HepG2 (cell line): ENCODE measurements at regions not wholly inside any gene's neighbourhood (a gene's known extent, or its start where the extent isn't known, plus 50 kb on each side); places are given as distances from the start of the nearest gene placed in this dataset.

Experiments
- ATAC-seq: fragments of 200-7000 bp; cut with Tn5 transposase; 3 replicates; pipeline ENCODE4 v1.9.1; 2020; ENCODE audit warnings: mild to moderate bottlenecking, moderate library complexity
- BruUV-seq: library from RNA; stranded (reverse); fragments of 400-500 nt; replicated peaks from 2 replicates; lab custom pipeline; 2021; lab: Mats Ljungman, UMichigan
- CTCF ChIA-PET: fragments of 300-600 bp; formaldehyde crosslinking; extraction: SDS; loops from one replicate; lab custom pipeline; 2021; ENCODE audit warnings: low total read pairs, inconsistent platforms, low intra/inter-chr PET ratio; lab: Yijun Ruan, JAX
- POLR2A ChIA-PET: fragments of 350-600 bp; sonication (Branson Sonifier 250); formaldehyde crosslinking; loops from one replicate; lab custom pipeline; 2020; ENCODE audit warnings: antibody characterized with exemption, inconsistent platforms; lab: Yijun Ruan, JAX
- DNase-seq: peaks from one replicate; pipeline ENCODE4 v3.0.0-alpha.2; 2015; ENCODE audit warnings: low spot score
- FAIRE-seq: peaks from 3 replicates; lab custom pipeline; 2011; peaks lifted over from hg19 to GRCh38; lab: Jason Lieb, UNC
- H2AFZ ChIP-seq: one replicate; pipeline ENCODE4 v1.6.1; 2011; ENCODE audit warnings: low read length, inconsistent platforms
- H3K27ac ChIP-seq: fragments of 300-600 bp; 3 replicates; pipeline ENCODE4 v1.8.0; 2011; ENCODE audit warnings: mixed run types, mild to moderate bottlenecking, mixed read lengths, low read length, inconsistent platforms; ENCODE audit not compliant: insufficient read depth; ENCODE audit errors: extremely low read length
- H3K27me3 ChIP-seq, 2 experiments: fragments of 200-600 bp in 1 of 2; 2 replicates in 1 of 2; 3 replicates in 1 of 2; pipeline versions ENCODE4 v1.6.0 to v1.8.0; 2011; ENCODE audit warnings: low read length in 2 of 2, mild to moderate bottlenecking in 2 of 2, moderate library complexity in 2 of 2, inconsistent platforms in 1 of 2; ENCODE audit not compliant: insufficient read depth in 2 of 2, control insufficient read depth in 1 of 2
- H3K36me3 ChIP-seq, 2 experiments: fragments of 200-600 bp in 1 of 2; replicated peaks in 1 of 2; 2 replicates in 1 of 2; 3 replicates in 1 of 2; pipeline versions ENCODE4 v1.5.1 to v1.8.0; 2011; ENCODE audit warnings: low read length in 2 of 2, inconsistent platforms in 1 of 2; ENCODE audit not compliant: insufficient read depth in 2 of 2, control insufficient read depth in 1 of 2
- H3K4me1 ChIP-seq: 2 replicates; pipeline ENCODE4 v1.5.1; 2012; ENCODE audit warnings: low read length, inconsistent platforms; ENCODE audit not compliant: insufficient read depth
- H3K4me2 ChIP-seq: 2 replicates; pipeline ENCODE4 v1.6.0; 2011; ENCODE audit warnings: low read depth, low read length, inconsistent platforms
- H3K4me3 ChIP-seq, 3 experiments: fragments of 200-600 bp in 1 of 3; sonication (generic), shearing (Covaris generic) in 1 of 3; replicated peaks in 1 of 3; 2 replicates each; pipeline ENCODE4 v1.5.1; 2011 to 2016; ENCODE audit warnings: low read length in 3 of 3, inconsistent platforms in 2 of 3, low read depth in 2 of 3, mild to moderate bottlenecking in 2 of 3, control low read depth in 1 of 3, mixed read lengths in 1 of 3; ENCODE audit not compliant: insufficient read depth in 1 of 3
- H3K79me2 ChIP-seq: one replicate; pipeline ENCODE4 v1.6.1; 2011; ENCODE audit warnings: low read length, inconsistent platforms; ENCODE audit not compliant: insufficient read depth
- H3K9ac ChIP-seq: 2 replicates; pipeline ENCODE4 v1.6.0; 2011; ENCODE audit warnings: mild to moderate bottlenecking, low read depth, low read length, inconsistent platforms; ENCODE audit not compliant: insufficient read depth
- H3K9me3 ChIP-seq: 2 replicates; pipeline ENCODE4 v1.5.1; 2012; ENCODE audit warnings: mild to moderate bottlenecking, low read length
- H4K20me1 ChIP-seq: 2 replicates; pipeline ENCODE4 v1.6.0; 2011; ENCODE audit warnings: inconsistent platforms, mild to moderate bottlenecking, low read length, moderate library complexity; ENCODE audit not compliant: insufficient read depth
- ARNT2 ChIP-seq: sonication (generic); formaldehyde crosslinking; IDR thresholded peaks from 2 replicates; pipeline ENCODE4 v1.8.0; 2022; ENCODE audit warnings: mild to moderate bottlenecking, low read depth, missing genetic modification reagents, moderate library complexity
- CHD2 ChIP-seq: IDR thresholded peaks from 2 replicates; pipeline ENCODE4 v1.6.1; 2011; ENCODE audit warnings: low read depth, low read length, improper control_type of control experiment
- FIP1L1 ChIP-seq: fragments of 200-400 bp; formaldehyde crosslinking; IDR thresholded peaks from 2 replicates; pipeline ENCODE4 v1.6.1; 2018; ENCODE audit warnings: low read depth, mild to moderate bottlenecking, low read length, moderate library complexity, borderline replicate concordance; ENCODE audit not compliant: insufficient read depth
- GFI1 ChIP-seq: sonication (generic); formaldehyde crosslinking; IDR thresholded peaks from 2 replicates; pipeline ENCODE4 v1.5.0; 2020; ENCODE audit warnings: missing genetic modification reagents, mild to moderate bottlenecking, borderline replicate concordance
- MAFF ChIP-seq: IDR thresholded peaks from 2 replicates; pipeline ENCODE4 v1.6.1; 2011; ENCODE audit warnings: low read depth, low read length, improper control_type of control experiment
- NFYB ChIP-seq: sonication (generic); formaldehyde crosslinking; IDR thresholded peaks from 2 replicates; pipeline ENCODE4 v1.4.0; 2020; ENCODE audit warnings: missing genetic modification reagents
- NPAS2 ChIP-seq: sonication (generic); formaldehyde crosslinking; IDR thresholded peaks from 2 replicates; pipeline ENCODE4 v1.8.0; 2022; ENCODE audit warnings: mild to moderate bottlenecking, missing genetic modification reagents, borderline replicate concordance
- SMAD9 ChIP-seq: sonication (generic); formaldehyde crosslinking; IDR thresholded peaks from 2 replicates; pipeline ENCODE4 v1.5.1; 2020; ENCODE audit warnings: mild to moderate bottlenecking, missing genetic modification reagents
- ZFP62 ChIP-seq: sonication (generic); formaldehyde crosslinking; IDR thresholded peaks from 2 replicates; pipeline ENCODE4 v1.4.0; 2020; ENCODE audit warnings: missing genetic modification reagents
- ZNF883 ChIP-seq: sonication (generic); formaldehyde crosslinking; IDR thresholded peaks from 2 replicates; pipeline ENCODE4 v1.5.1; 2020; ENCODE audit warnings: mild to moderate bottlenecking, missing genetic modification reagents; ENCODE audit errors: not compliant biosample characterization
- WGBS: methylation state at CpG from one replicate; pipeline ENCODE4 v1.1.6; 2017; ENCODE audit warnings: low lambda C conversion rate; 5-methylcytosine and 5-hydroxymethylcytosine counted together
- in situ Hi-C: cut with HindIII; loops from 2 replicates; pipeline ENCODE4 v1.10.0; 2017; ENCODE audit warnings: low pct_unique_long_range_greater_than_20kb; ENCODE audit not compliant: extremely low pct_ligation_motif_present
- intact Hi-C: fragments of 100-400 bp; cut with micrococcal nuclease; formaldehyde crosslinking; loops from one replicate; pipeline ENCODE4 v1.10.0; 2022; ENCODE audit not compliant: unreplicated experiment
- TF ChIP-seq, protein P1 (sequence below): IDR thresholded peaks from 2 replicates; pipeline ENCODE4 v1.6.1; 2016; ENCODE audit warnings: missing genetic modification reagents, missing compliant biosample characterization
- TF ChIP-seq, protein P2 (sequence below): sonication (generic); formaldehyde crosslinking; IDR thresholded peaks from 2 replicates; pipeline ENCODE4 v1.4.0; 2020; ENCODE audit warnings: missing genetic modification reagents
- TF ChIP-seq, protein P3 (sequence below): sonication (generic); formaldehyde crosslinking; IDR thresholded peaks from 2 replicates; pipeline ENCODE4 v1.4.0; 2020; ENCODE audit warnings: mild to moderate bottlenecking, missing genetic modification reagents
- TF ChIP-seq, protein P4 (sequence below): sonication (generic); formaldehyde crosslinking; IDR thresholded peaks from 2 replicates; pipeline ENCODE4 v1.4.0; 2020; ENCODE audit warnings: missing genetic modification reagents

DNA sequence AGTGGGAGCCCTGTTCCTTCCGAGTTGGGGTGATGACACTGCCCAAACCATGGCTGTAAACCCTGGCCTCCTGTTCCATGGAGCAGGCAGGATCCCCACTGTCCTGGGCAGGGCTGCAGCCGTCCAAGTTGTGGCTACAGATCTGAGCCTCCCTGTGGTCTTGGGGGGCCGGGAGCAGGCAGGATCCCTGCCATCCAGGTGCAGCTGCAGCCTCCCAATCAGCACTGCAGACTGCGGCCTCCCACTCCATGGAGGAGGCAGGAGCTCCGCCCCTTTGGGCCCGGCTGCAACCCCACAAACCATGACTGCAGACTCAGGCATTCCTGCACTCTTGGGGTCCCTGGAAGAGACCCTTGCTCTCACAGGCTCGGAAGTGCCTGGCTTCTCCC, 872.1 kb upstream of the GJE1 start:
- no TSS peak for BruUV-seq
- Histone ChIP-seq H3K4me3 (peak overlapping the region in 1 of 3 experiments; percentile 9; a peak in 1 of 6 replicates), H3K79me2 (no peaks in the 10 kb centered on the region), H3K9me3 (no peaks in the 10 kb centered on the region), H3K4me1 (no peaks in the 10 kb centered on the region), H4K20me1 (no peaks in the 10 kb centered on the region), H3K4me2 (0 out of 2 replicates have a peak overlapping the region, but pooled peaks have one; percentile 16), H3K9ac (no peak overlapping the region), H3K27me3 (0 out of 5 replicates have a peak, but pooled peaks cover 0 to 1% of the 10 kb centered on the region in 2 experiments), H3K27ac (no peak overlapping the region), H2AFZ (no peak overlapping the region), H3K36me3 (no peaks in the 10 kb centered on the region)
- in situ Hi-C loops = no loop called here
- WGBS = 0% methylated on average over 5 of the region's 7 CpGs
- ChIA-PET POLR2A (no interaction called here), CTCF (no interaction called here)
- ATAC-seq (peak; percentile 72), FAIRE-seq (no peak), DNase-seq (no peak)
- intact Hi-C loops = no loop called here
- TF ChIP-seq, protein P1, sequence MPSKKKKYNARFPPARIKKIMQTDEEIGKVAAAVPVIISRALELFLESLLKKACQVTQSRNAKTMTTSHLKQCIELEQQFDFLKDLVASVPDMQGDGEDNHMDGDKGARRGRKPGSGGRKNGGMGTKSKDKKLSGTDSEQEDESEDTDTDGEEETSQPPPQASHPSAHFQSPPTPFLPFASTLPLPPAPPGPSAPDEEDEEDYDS (CRISPR knock-in tag) = no peak
- TF ChIP-seq ARNT2 (CRISPR knock-in tag) = no peak
- TF ChIP-seq FIP1L1 = no peak
- TF ChIP-seq, protein P2, sequence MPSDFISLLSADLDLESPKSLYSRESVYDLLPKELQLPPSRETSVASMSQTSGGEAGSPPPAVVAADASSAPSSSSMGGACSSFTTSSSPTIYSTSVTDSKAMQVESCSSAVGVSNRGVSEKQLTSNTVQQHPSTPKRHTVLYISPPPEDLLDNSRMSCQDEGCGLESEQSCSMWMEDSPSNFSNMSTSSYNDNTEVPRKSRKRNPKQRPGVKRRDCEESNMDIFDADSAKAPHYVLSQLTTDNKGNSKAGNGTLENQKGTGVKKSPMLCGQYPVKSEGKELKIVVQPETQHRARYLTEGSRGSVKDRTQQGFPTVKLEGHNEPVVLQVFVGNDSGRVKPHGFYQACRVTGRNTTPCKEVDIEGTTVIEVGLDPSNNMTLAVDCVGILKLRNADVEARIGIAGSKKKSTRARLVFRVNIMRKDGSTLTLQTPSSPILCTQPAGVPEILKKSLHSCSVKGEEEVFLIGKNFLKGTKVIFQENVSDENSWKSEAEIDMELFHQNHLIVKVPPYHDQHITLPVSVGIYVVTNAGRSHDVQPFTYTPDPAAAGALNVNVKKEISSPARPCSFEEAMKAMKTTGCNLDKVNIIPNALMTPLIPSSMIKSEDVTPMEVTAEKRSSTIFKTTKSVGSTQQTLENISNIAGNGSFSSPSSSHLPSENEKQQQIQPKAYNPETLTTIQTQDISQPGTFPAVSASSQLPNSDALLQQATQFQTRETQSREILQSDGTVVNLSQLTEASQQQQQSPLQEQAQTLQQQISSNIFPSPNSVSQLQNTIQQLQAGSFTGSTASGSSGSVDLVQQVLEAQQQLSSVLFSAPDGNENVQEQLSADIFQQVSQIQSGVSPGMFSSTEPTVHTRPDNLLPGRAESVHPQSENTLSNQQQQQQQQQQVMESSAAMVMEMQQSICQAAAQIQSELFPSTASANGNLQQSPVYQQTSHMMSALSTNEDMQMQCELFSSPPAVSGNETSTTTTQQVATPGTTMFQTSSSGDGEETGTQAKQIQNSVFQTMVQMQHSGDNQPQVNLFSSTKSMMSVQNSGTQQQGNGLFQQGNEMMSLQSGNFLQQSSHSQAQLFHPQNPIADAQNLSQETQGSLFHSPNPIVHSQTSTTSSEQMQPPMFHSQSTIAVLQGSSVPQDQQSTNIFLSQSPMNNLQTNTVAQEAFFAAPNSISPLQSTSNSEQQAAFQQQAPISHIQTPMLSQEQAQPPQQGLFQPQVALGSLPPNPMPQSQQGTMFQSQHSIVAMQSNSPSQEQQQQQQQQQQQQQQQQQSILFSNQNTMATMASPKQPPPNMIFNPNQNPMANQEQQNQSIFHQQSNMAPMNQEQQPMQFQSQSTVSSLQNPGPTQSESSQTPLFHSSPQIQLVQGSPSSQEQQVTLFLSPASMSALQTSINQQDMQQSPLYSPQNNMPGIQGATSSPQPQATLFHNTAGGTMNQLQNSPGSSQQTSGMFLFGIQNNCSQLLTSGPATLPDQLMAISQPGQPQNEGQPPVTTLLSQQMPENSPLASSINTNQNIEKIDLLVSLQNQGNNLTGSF (CRISPR knock-in tag) = no peak
- TF ChIP-seq, protein P3, sequence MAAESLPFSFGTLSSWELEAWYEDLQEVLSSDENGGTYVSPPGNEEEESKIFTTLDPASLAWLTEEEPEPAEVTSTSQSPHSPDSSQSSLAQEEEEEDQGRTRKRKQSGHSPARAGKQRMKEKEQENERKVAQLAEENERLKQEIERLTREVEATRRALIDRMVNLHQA (CRISPR knock-in tag) = no peak
- TF ChIP-seq, protein P4, sequence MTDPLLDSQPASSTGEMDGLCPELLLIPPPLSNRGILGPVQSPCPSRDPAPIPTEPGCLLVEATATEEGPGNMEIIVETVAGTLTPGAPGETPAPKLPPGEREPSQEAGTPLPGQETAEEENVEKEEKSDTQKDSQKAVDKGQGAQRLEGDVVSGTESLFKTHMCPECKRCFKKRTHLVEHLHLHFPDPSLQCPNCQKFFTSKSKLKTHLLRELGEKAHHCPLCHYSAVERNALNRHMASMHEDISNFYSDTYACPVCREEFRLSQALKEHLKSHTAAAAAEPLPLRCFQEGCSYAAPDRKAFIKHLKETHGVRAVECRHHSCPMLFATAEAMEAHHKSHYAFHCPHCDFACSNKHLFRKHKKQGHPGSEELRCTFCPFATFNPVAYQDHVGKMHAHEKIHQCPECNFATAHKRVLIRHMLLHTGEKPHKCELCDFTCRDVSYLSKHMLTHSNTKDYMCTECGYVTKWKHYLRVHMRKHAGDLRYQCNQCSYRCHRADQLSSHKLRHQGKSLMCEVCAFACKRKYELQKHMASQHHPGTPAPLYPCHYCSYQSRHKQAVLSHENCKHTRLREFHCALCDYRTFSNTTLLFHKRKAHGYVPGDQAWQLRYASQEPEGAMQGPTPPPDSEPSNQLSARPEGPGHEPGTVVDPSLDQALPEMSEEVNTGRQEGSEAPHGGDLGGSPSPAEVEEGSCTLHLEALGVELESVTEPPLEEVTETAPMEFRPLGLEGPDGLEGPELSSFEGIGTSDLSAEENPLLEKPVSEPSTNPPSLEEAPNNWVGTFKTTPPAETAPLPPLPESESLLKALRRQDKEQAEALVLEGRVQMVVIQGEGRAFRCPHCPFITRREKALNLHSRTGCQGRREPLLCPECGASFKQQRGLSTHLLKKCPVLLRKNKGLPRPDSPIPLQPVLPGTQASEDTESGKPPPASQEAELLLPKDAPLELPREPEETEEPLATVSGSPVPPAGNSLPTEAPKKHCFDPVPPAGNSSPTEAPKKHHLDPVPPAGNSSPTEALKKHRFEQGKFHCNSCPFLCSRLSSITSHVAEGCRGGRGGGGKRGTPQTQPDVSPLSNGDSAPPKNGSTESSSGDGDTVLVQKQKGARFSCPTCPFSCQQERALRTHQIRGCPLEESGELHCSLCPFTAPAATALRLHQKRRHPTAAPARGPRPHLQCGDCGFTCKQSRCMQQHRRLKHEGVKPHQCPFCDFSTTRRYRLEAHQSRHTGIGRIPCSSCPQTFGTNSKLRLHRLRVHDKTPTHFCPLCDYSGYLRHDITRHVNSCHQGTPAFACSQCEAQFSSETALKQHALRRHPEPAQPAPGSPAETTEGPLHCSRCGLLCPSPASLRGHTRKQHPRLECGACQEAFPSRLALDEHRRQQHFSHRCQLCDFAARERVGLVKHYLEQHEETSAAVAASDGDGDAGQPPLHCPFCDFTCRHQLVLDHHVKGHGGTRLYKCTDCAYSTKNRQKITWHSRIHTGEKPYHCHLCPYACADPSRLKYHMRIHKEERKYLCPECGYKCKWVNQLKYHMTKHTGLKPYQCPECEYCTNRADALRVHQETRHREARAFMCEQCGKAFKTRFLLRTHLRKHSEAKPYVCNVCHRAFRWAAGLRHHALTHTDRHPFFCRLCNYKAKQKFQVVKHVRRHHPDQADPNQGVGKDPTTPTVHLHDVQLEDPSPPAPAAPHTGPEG = no peak
- TF ChIP-seq NFYB (CRISPR knock-in tag) = no peak
- TF ChIP-seq MAFF = no peak
- TF ChIP-seq ZFP62 = no peak
- no peak for TF ChIP-seq ZNF883 (CRISPR knock-in tag)
- no peak for TF ChIP-seq NPAS2
- no peak for TF ChIP-seq SMAD9 (CRISPR knock-in tag)
- no peak for TF ChIP-seq CHD2
- no peak for TF ChIP-seq GFI1 (CRISPR knock-in tag)
